Mesenchymal stem cell (in vitro differentiated cells and primary cell): ENCODE measurements at regions not wholly inside any gene's neighbourhood (a gene's known extent, or its start where the extent isn't known, plus 50 kb on each side); places are given as distances from the start of the nearest gene placed in this dataset.

ENCODE experiments used
- DNase-seq: peaks from one replicate; pipeline ENCODE4 v3.0.0-alpha.2; 2013
- H2AFZ ChIP-seq: one replicate; pipeline ENCODE4 v1.6.1; 2013; ENCODE audit warnings: low read depth, mild to moderate bottlenecking, control low read depth, inconsistent platforms, low read length, moderate library complexity
- H2AK5ac ChIP-seq: 2 replicates; pipeline ENCODE4 v1.6.1; 2013; ENCODE audit warnings: low read length, moderate library complexity, mild to moderate bottlenecking, inconsistent platforms; ENCODE audit not compliant: severe bottlenecking
- H2BK120ac ChIP-seq: one replicate; pipeline ENCODE4 v1.6.1; 2013; ENCODE audit warnings: low read depth, mild to moderate bottlenecking, inconsistent platforms, low read length, moderate library complexity
- H2BK12ac ChIP-seq, 2 experiments: one replicate each; pipeline ENCODE4 v1.6.1; 2013; ENCODE audit warnings: inconsistent platforms in 2 of 2, low read length in 2 of 2, mild to moderate bottlenecking in 2 of 2, moderate library complexity in 2 of 2, control low read depth in 1 of 2
- H2BK15ac ChIP-seq: one replicate; pipeline ENCODE4 v1.6.1; 2013; ENCODE audit warnings: mild to moderate bottlenecking, low read depth, inconsistent platforms; ENCODE audit not compliant: poor library complexity, severe bottlenecking
- H2BK5ac ChIP-seq: 2 replicates; pipeline ENCODE4 v1.6.1; 2013; ENCODE audit warnings: low read depth, mild to moderate bottlenecking, low read length, control low read depth, inconsistent platforms; ENCODE audit not compliant: poor library complexity, severe bottlenecking
- H3K14ac ChIP-seq, 2 experiments: one replicate each; pipeline ENCODE4 v1.6.1; 2013; ENCODE audit warnings: inconsistent platforms in 2 of 2, low read length in 2 of 2, control low read depth in 1 of 2, mild to moderate bottlenecking in 1 of 2, moderate library complexity in 1 of 2
- H3K18ac ChIP-seq, 2 experiments: one replicate each; pipeline ENCODE4 v1.6.1; 2013; ENCODE audit warnings: inconsistent platforms in 2 of 2, low read length in 2 of 2, control low read depth in 1 of 2, low read depth in 1 of 2, mild to moderate bottlenecking in 1 of 2
- H3K23ac ChIP-seq, 2 experiments: one replicate each; pipeline ENCODE4 v1.6.1; 2013; ENCODE audit warnings: inconsistent platforms in 2 of 2, low read length in 2 of 2, mild to moderate bottlenecking in 2 of 2, moderate library complexity in 2 of 2, control low read depth in 1 of 2
- H3K27ac ChIP-seq: 2 replicates; pipeline ENCODE4 v1.5.1; 2013; ENCODE audit warnings: mild to moderate bottlenecking, moderate library complexity, low read length, control low read depth, inconsistent platforms; ENCODE audit not compliant: poor library complexity, severe bottlenecking
- H3K27me3 ChIP-seq, 2 experiments: 2 replicates each; pipeline versions ENCODE4 v1.6.1 to v1.7.0; 2013; ENCODE audit warnings: low read length in 2 of 2, mild to moderate bottlenecking in 2 of 2, moderate library complexity in 2 of 2, control low read depth in 1 of 2, inconsistent platforms in 1 of 2; ENCODE audit not compliant: control insufficient read depth in 1 of 2, insufficient read depth in 1 of 2
- H3K36me3 ChIP-seq, 2 experiments: 2 replicates each; pipeline versions ENCODE4 v1.6.1 to v1.7.0; 2013; ENCODE audit warnings: low read length in 2 of 2, control low read depth in 1 of 2, inconsistent platforms in 1 of 2, low read depth in 1 of 2, mild to moderate bottlenecking in 1 of 2; ENCODE audit not compliant: insufficient read depth in 2 of 2, control insufficient read depth in 1 of 2
- H3K4ac ChIP-seq, 2 experiments: one replicate each; pipeline ENCODE4 v1.6.1; 2013; ENCODE audit warnings: inconsistent platforms in 2 of 2, low read length in 2 of 2, mild to moderate bottlenecking in 2 of 2, moderate library complexity in 2 of 2, control low read depth in 1 of 2, low read depth in 1 of 2
- H3K4me1 ChIP-seq: 2 replicates; pipeline ENCODE4 v1.6.1; 2013; ENCODE audit warnings: low read depth, low read length, control low read depth; ENCODE audit not compliant: control insufficient read depth, insufficient read depth
- H3K4me2 ChIP-seq: 2 replicates; pipeline ENCODE4 v1.6.1; 2013; ENCODE audit warnings: low read length, mild to moderate bottlenecking, inconsistent platforms; ENCODE audit not compliant: poor library complexity, severe bottlenecking
- H3K4me3 ChIP-seq, 2 experiments: 2 replicates each; pipeline versions ENCODE4 v1.5.1 to v1.7.0; 2013; ENCODE audit warnings: low read length in 2 of 2, mild to moderate bottlenecking in 2 of 2, control low read depth in 1 of 2, low read depth in 1 of 2; ENCODE audit not compliant: insufficient read depth in 1 of 2
- H3K79me1 ChIP-seq: replicated peaks from 2 replicates; pipeline ENCODE4 v1.6.1; 2013; ENCODE audit warnings: mild to moderate bottlenecking, control low read depth, low read length, inconsistent platforms; ENCODE audit not compliant: poor library complexity, severe bottlenecking
- H3K9ac ChIP-seq: 2 replicates; pipeline ENCODE4 v1.7.0; 2013; ENCODE audit warnings: mild to moderate bottlenecking, low read length, moderate library complexity
- H3K9me3 ChIP-seq: 2 replicates; pipeline ENCODE4 v1.7.0; 2013; ENCODE audit warnings: mild to moderate bottlenecking, low read length; ENCODE audit not compliant: control insufficient read depth
- H4K8ac ChIP-seq: one replicate; pipeline ENCODE4 v1.6.1; 2013; ENCODE audit warnings: inconsistent platforms, mild to moderate bottlenecking, low read length, moderate library complexity
- H4K91ac ChIP-seq: one replicate; pipeline ENCODE4 v1.6.1; 2013; ENCODE audit warnings: mild to moderate bottlenecking, low read length, inconsistent platforms
- WGBS: methylation state at CpG from one replicate; pipeline ENCODE4 v1.1.7; 2013; ENCODE audit warnings: mixed read lengths; 5-methylcytosine and 5-hydroxymethylcytosine counted together

- Histone ChIP-seq H2BK15ac (no peak overlapping the region), H2BK5ac (no peak overlapping the region), H3K27me3 (no peaks in the 10 kb centered on the region), H2BK12ac (no peak overlapping the region), H4K91ac (no peak overlapping the region), H3K9me3 (peaks cover 42% of the 10 kb centered on the region), H2AK5ac (peak overlapping the region; percentile 63), H4K8ac (no peak overlapping the region), H3K79me1 (no peaks in the 10 kb centered on the region), H3K4ac (no peak overlapping the region), H3K36me3 (no peaks in the 10 kb centered on the region), H3K4me1 (no peaks in the 10 kb centered on the region), H3K9ac (no peak overlapping the region), H3K4me2 (no peak overlapping the region), H3K14ac (no peak overlapping the region), H3K23ac (no peak overlapping the region), H3K27ac (no peak overlapping the region), H2AFZ (no peak overlapping the region), H3K18ac (no peak overlapping the region), H3K4me3 (no peak overlapping the region), H2BK120ac (no peak overlapping the region)
- DNase-seq, result no peak
- 100% methylated on average over 2 of the region's 3 CpGs for whole genome bisulfite sequencing
These were observed 502.2 kb upstream of the NRXN1 start for GRCh38 chr2:51534166-51534565.

DNA sequence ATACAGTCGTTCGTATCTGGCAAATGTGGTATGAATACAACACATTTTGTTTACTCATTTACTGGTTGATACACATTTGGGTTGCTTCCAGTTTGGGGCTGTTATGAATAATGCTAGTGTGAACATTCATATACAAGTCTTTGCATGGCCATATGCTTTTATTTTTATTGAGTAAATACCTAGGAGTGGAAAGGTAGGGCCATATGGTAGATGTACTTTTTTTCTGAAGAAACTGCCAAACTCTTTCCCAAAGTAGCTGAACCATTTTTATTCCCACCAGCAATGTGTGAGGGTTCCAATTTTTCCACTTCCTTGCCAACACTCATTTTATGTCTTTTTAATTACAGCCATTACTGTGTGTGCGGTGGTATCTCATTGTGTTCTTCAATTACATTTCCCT, 496.2 kb upstream of the NRXN1 start:
- Histone ChIP-seq H2BK12ac (no peak overlapping the region), H4K8ac (no peak overlapping the region), H4K91ac (no peak overlapping the region), H3K23ac (no peak overlapping the region), H3K9me3 (peaks cover 36% of the 10 kb centered on the region), H3K18ac (no peak overlapping the region), H2BK5ac (no peak overlapping the region), H3K14ac (no peak overlapping the region), H3K4me3 (no peak overlapping the region), H2AK5ac (no peak overlapping the region), H2BK120ac (no peak overlapping the region), H3K4ac (no peak overlapping the region), H3K4me1 (no peaks in the 10 kb centered on the region), H2BK15ac (no peak overlapping the region), H3K79me1 (no peaks in the 10 kb centered on the region), H3K4me2 (no peak overlapping the region), H3K9ac (no peak overlapping the region), H3K27ac (no peak overlapping the region), H2AFZ (no peak overlapping the region), H3K36me3 (no peaks in the 10 kb centered on the region), H3K27me3 (no peaks in the 10 kb centered on the region)
- no peak for DNase-seq
- WGBS, result no CpG with 5 or more reads among the region's 3 CpGs

GRCh38 chr2:51526766-51527165, 494.8 kb upstream of the NRXN1 start:
- Histone ChIP-seq H3K4me3 (no peak overlapping the region), H3K23ac (no peak overlapping the region), H2BK12ac (no peak overlapping the region), H3K36me3 (no peaks in the 10 kb centered on the region), H3K14ac (no peak overlapping the region), H3K4me2 (no peak overlapping the region), H2BK15ac (no peak overlapping the region), H3K4ac (no peak overlapping the region), H3K9me3 (peaks cover 25% of the 10 kb centered on the region), H3K9ac (no peak overlapping the region), H3K79me1 (no peaks in the 10 kb centered on the region), H2BK5ac (no peak overlapping the region), H4K91ac (no peak overlapping the region), H3K18ac (no peak overlapping the region), H3K4me1 (no peaks in the 10 kb centered on the region), H2BK120ac (no peak overlapping the region), H2AK5ac (no peak overlapping the region), H2AFZ (no peak overlapping the region), H3K27ac (no peak overlapping the region), H4K8ac (no peak overlapping the region), H3K27me3 (no peaks in the 10 kb centered on the region)
- WGBS, result 100% methylated on average over 2 of the region's 2 CpGs
- DNase-seq, result no peak

DNA sequence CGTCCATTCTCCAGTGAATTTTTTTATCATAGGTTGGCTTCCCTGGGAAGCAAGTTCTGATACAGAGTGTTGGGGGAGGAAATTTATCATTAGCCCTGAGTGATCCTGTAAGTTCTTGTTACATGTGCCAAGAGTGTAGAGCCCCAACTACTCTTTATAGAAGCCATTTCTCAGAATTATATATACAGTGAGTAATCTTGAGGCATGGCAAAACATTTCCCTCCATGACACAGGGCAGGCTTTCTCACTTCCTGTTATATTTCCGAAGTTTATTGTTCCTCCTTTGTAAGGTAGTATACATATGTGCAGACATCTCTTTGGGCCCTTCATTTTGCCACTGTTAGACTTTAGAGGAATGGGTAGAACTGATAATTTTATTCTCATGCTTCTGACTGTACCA, 484.7 kb upstream of the NRXN1 start:
- no peaks in the 10 kb centered on the region for H3K27me3 ChIP-seq
- no peak overlapping the region for H2BK5ac ChIP-seq
- WGBS, result 100% methylated on average over 2 of the region's 2 CpGs
- no peak overlapping the region for H4K91ac ChIP-seq
- no peak for DNase-seq
- H3K14ac ChIP-seq, result no peak overlapping the region
- H3K36me3 ChIP-seq, result no peaks in the 10 kb centered on the region
- no peak overlapping the region for H3K9ac ChIP-seq
- H2BK12ac ChIP-seq, result no peak overlapping the region
- no peak overlapping the region for H3K18ac ChIP-seq
- no peak overlapping the region for H3K4me2 ChIP-seq
- no peaks in the 10 kb centered on the region for H3K4me1 ChIP-seq
- no peak overlapping the region for H2AFZ ChIP-seq
- H2AK5ac ChIP-seq, result no peak overlapping the region
- no peak overlapping the region for H3K4ac ChIP-seq
- no peak overlapping the region for H3K4me3 ChIP-seq
- no peak overlapping the region for H3K27ac ChIP-seq
- H3K9me3 ChIP-seq, result peaks cover 2% of the 10 kb centered on the region
- no peak overlapping the region for H2BK15ac ChIP-seq
- no peak overlapping the region for H4K8ac ChIP-seq
- no peak overlapping the region for H3K23ac ChIP-seq
- no peaks in the 10 kb centered on the region for H3K79me1 ChIP-seq
- no peak overlapping the region for H2BK120ac ChIP-seq
